H1 (cell line): ENCODE measurements at regions not wholly inside any gene's neighbourhood (a gene's known extent, or its start where the extent isn't known, plus 50 kb on each side); places are given as distances from the start of the nearest gene placed in this dataset.

Experiments
- CHD7 ChIP-seq: fragments of 300-600 bp; sonication (generic); IDR thresholded peaks from 2 replicates; pipeline ENCODE4 v1.7.1; 2012; ENCODE audit warnings: low read length, moderate library complexity, mild to moderate bottlenecking, inconsistent platforms; ENCODE audit not compliant: insufficient replicate concordance
- MAX ChIP-seq: IDR thresholded peaks from 2 replicates; pipeline ENCODE4 v1.6.1; 2012; ENCODE audit warnings: inconsistent platforms

- no peak for TF ChIP-seq CHD7
- no peak for TF ChIP-seq MAX
Measured at GRCh38 chr10:6953271-6953801, 373.3 kb upstream of the PRKCQ start (continued).
